HG03108 (cell line): ENCODE measurements at regions not wholly inside any gene's neighbourhood (a gene's known extent, or its start where the extent isn't known, plus 50 kb on each side); places are given as distances from the start of the nearest gene placed in this dataset.
"Not testable (repeated sequence)": the region's sequence is repeated elsewhere in the genome, so short reads cannot be mapped to it uniquely, and the experiment has no call there.

Experiments used
- ATAC-seq: cut with Tn5 transposase; IDR thresholded peaks from one replicate; pipeline ENCODE4 v1.9.1; 2021; ENCODE audit warnings: moderate library complexity; ENCODE audit not compliant: unreplicated experiment

GRCh38 chr5:155489949-155490348 is 476.4 kb downstream of the KIF4B start:
- ATAC-seq: no peak

GRCh38 chr5:155492191-155492590 is 478.6 kb downstream of the KIF4B start:
- ATAC-seq: no peak

GRCh38 chr5:155504606-155505005 is 491.1 kb downstream of the KIF4B start:
- no peak for ATAC-seq

- ATAC-seq: no peak
Measured at GRCh38 chr5:155507363-155507762, 493.8 kb downstream of the KIF4B start.

GRCh38 chr5:155508673-155509072 is 495.1 kb downstream of the KIF4B start:
- ATAC-seq: no peak

GRCh38 chr5:155512329-155512728 is 498.8 kb downstream of the KIF4B start:
- no peak for ATAC-seq

- ATAC-seq: no peak
Measured at GRCh38 chr5:155514105-155514563, 500.6 kb downstream of the KIF4B start.

- no peak for ATAC-seq
Measured at GRCh38 chr5:155522540-155522939, 509.0 kb downstream of the KIF4B start.

GRCh38 chr5:155529362-155529761 is 515.8 kb downstream of the KIF4B start:
- no peak for ATAC-seq

- ATAC-seq: no peak
Measured at GRCh38 chr5:155530046-155530445, 516.5 kb downstream of the KIF4B start.

- no peak for ATAC-seq
Measured at GRCh38 chr5:155532621-155533311, 519.2 kb downstream of the KIF4B start.

- ATAC-seq: no peak
Measured at GRCh38 chr5:155540000-155540595, 526.5 kb downstream of the KIF4B start.

GRCh38 chr5:155546075-155546474 is 532.5 kb downstream of the KIF4B start:
- ATAC-seq: no peak

- no peak for ATAC-seq
Measured at GRCh38 chr5:155554500-155554899, 540.9 kb downstream of the KIF4B start.

- ATAC-seq: no peak
Measured at GRCh38 chr5:155556222-155556621, 542.7 kb downstream of the KIF4B start.

- no peak for ATAC-seq
Measured at GRCh38 chr5:155556700-155557099, 543.1 kb downstream of the KIF4B start.

- ATAC-seq: no peak
Measured at GRCh38 chr5:155562158-155562557, 548.6 kb downstream of the KIF4B start.

- ATAC-seq: no peak
Measured at GRCh38 chr5:155564541-155564940, 551.0 kb downstream of the KIF4B start.

GRCh38 chr5:155575861-155576260 is 562.3 kb downstream of the KIF4B start:
- no peak for ATAC-seq

GRCh38 chr5:155586808-155587207 is 573.3 kb downstream of the KIF4B start:
- not testable (repeated sequence) for ATAC-seq

- ATAC-seq: no peak
Measured at GRCh38 chr5:155587458-155587857, 573.9 kb downstream of the KIF4B start.

GRCh38 chr5:155591273-155591672 is 577.7 kb downstream of the KIF4B start:
- no peak for ATAC-seq

GRCh38 chr5:155594270-155594669 is 580.7 kb downstream of the KIF4B start:
- ATAC-seq: no peak
